ENCODE measurements at regions not wholly inside any gene's neighbourhood (a gene's known extent, or its start where the extent isn't known, plus 50 kb on each side); places are given as distances from the start of the nearest gene placed in this dataset.

GRCh38 chr7:98483964-98484545 lies 83.2 kb upstream of the BAIAP2L1 start (continued):
- TF ChIP-seq ARNT2 (CRISPR knock-in tag; IDR thresholded peaks at IDR 0.05; ENCODE audit: low read depth): no peak

DNA sequence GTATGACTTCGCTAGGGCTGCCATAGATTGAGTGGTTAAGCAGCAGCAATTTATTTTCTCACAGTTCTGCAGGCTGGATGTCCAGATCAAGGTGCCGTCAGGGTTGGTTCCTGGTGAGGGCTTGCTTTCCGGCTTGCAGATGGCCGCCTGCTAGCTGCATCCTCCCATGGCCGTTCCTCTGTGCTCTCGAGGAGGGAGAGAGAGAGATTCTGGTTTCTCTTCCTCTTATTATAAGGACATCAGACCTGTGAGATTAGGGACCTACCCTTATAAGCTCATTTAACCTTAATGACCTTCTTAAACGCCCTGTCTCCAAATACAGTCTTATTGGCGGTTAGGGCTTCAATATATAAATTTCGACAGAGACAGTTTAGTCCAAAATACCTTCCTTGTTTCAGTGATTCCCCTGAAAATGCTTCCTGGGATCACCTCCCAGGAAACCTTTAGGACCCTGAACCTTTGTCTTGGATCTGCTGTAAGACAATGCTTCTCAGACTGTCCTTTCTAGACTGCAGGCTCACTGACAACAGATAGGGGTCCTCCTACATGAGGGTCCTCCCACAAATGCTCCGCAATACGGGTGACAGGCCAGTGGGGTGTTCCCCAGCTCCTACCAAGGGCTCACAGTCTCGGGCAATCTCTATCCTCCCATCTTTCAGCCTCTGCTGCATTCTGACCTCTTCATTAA lies 82.5 kb upstream of the BAIAP2L1 start:
- H3K4me2 ChIP-seq (ENCODE audit: low read depth, low read length): no peak overlapping the region
- H3K4me1 ChIP-seq (ENCODE audit: insufficient read depth, low read length): peaks cover 22% of the 10 kb centered on the region
- ChIA-PET POLR2A (no interaction called here), CTCF (ENCODE audit: low intra/inter-chr PET ratio, low total read pairs) (no interaction called here)
- H3K36me3 ChIP-seq (replicated peaks in 1 of 2; ENCODE audit: control insufficient read depth in 1 of 2, insufficient read depth in 2 of 2, low read length in 2 of 2): no peaks in the 10 kb centered on the region
- WGBS (ENCODE audit: low lambda C conversion rate): 20% methylated on average over 10 of the region's 12 CpGs
- TF ChIP-seq ZFP41 (CRISPR knock-in tag; IDR thresholded peaks at IDR 0.05; ENCODE audit: borderline replicate concordance) (no peak), ZNF232 (CRISPR knock-in tag; IDR thresholded peaks at IDR 0.05; ENCODE audit: borderline replicate concordance) (no peak), ARNTL (CRISPR knock-in tag; IDR thresholded peaks at IDR 0.05) (no peak), ZNF761 (CRISPR knock-in tag; conservative IDR thresholded peaks at IDR 0.05) (no peak), ZNF441 (CRISPR knock-in tag; IDR thresholded peaks at IDR 0.05; ENCODE audit: borderline replicate concordance) (no peak)
- no peaks in the 10 kb centered on the region for H3K79me2 ChIP-seq (ENCODE audit: insufficient read depth, low read length)
- in situ Hi-C loops (cut with HindIII; ENCODE audit: extremely low pct_ligation_motif_present, low pct_unique_long_range_greater_than_20kb) (no loop called here), intact Hi-C loops (cut with micrococcal nuclease; ENCODE audit: unreplicated experiment) (no loop called here)
- no TSS peak for BruUV-seq (replicated peaks)
- H2AFZ ChIP-seq (ENCODE audit: low read length): no peak overlapping the region
- H3K4me3 ChIP-seq (replicated peaks in 1 of 3; ENCODE audit: insufficient read depth in 1 of 3, low read depth in 2 of 3, low read length in 3 of 3): no peak overlapping the region
- no peak for ATAC-seq
- H3K27me3 ChIP-seq (ENCODE audit: control insufficient read depth in 1 of 2, insufficient read depth in 2 of 2, low read length in 2 of 2): peaks cover 2 to 11% of the 10 kb centered on the region in 2 experiments; a peak in 2 of 5 replicates
- no peak for DNase-seq (ENCODE audit: low spot score)
- no peaks in the 10 kb centered on the region for H4K20me1 ChIP-seq (ENCODE audit: insufficient read depth, low read length)
- FAIRE-seq: no peak
- no peak overlapping the region for H3K27ac ChIP-seq (ENCODE audit: extremely low read length, insufficient read depth, low read length)
- H3K9ac ChIP-seq (ENCODE audit: insufficient read depth, low read depth, low read length): no peak overlapping the region
- peaks cover 8% of the 10 kb centered on the region; the same call in 1 of the 2 replicates for H3K9me3 ChIP-seq (ENCODE audit: low read length)

GRCh38 chr7:98479318-98479717 lies 78.4 kb upstream of the BAIAP2L1 start:
- FAIRE-seq (no peak), ATAC-seq (no peak), DNase-seq (ENCODE audit: low spot score) (no peak)
- intact Hi-C loops (cut with micrococcal nuclease; ENCODE audit: unreplicated experiment): no loop called here
- WGBS (ENCODE audit: low lambda C conversion rate): 19% methylated on average over 5 of the region's 5 CpGs
- H3K9me3 ChIP-seq (ENCODE audit: low read length): peaks cover 8% of the 10 kb centered on the region; the same call in 1 of the 2 replicates
- TF ChIP-seq ZNF614 (CRISPR knock-in tag; IDR thresholded peaks at IDR 0.05; ENCODE audit: borderline replicate concordance): no peak
- no peak for TF ChIP-seq HES4 (CRISPR knock-in tag; IDR thresholded peaks at IDR 0.05; ENCODE audit: borderline replicate concordance)
- TF ChIP-seq FOXK2 (IDR thresholded peaks at IDR 0.05): no peak
- peak; percentile 84 to 93 for TF ChIP-seq MAFK (conservative IDR thresholded peaks at IDR 0.05 in 1 of 2, IDR thresholded peaks at IDR 0.05 in 1 of 2; ENCODE audit: low read length in 2 of 2)
- TF ChIP-seq ZNF296 (CRISPR knock-in tag; conservative IDR thresholded peaks at IDR 0.05): no peak
- no peak for TF ChIP-seq MTF2 (CRISPR knock-in tag; IDR thresholded peaks at IDR 0.05; ENCODE audit: borderline replicate concordance)
- no peak for TF ChIP-seq ZNF768 (CRISPR knock-in tag; IDR thresholded peaks at IDR 0.05)
- no peak for TF ChIP-seq MIER3 (CRISPR knock-in tag; IDR thresholded peaks at IDR 0.05; ENCODE audit: borderline replicate concordance)
- peak; percentile 89 for TF ChIP-seq MAFF (IDR thresholded peaks at IDR 0.05; ENCODE audit: low read depth, low read length)
- in situ Hi-C loops (cut with HindIII; ENCODE audit: extremely low pct_ligation_motif_present, low pct_unique_long_range_greater_than_20kb): no loop called here
- no peaks in the 10 kb centered on the region for H3K79me2 ChIP-seq (ENCODE audit: insufficient read depth, low read length)
- H3K4me2 ChIP-seq (ENCODE audit: low read depth, low read length): no peak overlapping the region
- no peak overlapping the region for H3K4me3 ChIP-seq (replicated peaks in 1 of 3; ENCODE audit: insufficient read depth in 1 of 3, low read depth in 2 of 3, low read length in 3 of 3)
- ChIA-PET POLR2A (no interaction called here), CTCF (ENCODE audit: low intra/inter-chr PET ratio, low total read pairs) (no interaction called here)
- H4K20me1 ChIP-seq (ENCODE audit: insufficient read depth, low read length): no peaks in the 10 kb centered on the region
- no peak overlapping the region for H2AFZ ChIP-seq (ENCODE audit: low read length)
- no peaks in the 10 kb centered on the region for H3K4me1 ChIP-seq (ENCODE audit: insufficient read depth, low read length)
- no peaks in the 10 kb centered on the region for H3K36me3 ChIP-seq (replicated peaks in 1 of 2; ENCODE audit: control insufficient read depth in 1 of 2, insufficient read depth in 2 of 2, low read length in 2 of 2)
- no TSS peak for BruUV-seq (replicated peaks)
- no peak overlapping the region for H3K9ac ChIP-seq (ENCODE audit: insufficient read depth, low read depth, low read length)
- H3K27ac ChIP-seq (ENCODE audit: extremely low read length, insufficient read depth, low read length): no peak overlapping the region
- H3K27me3 ChIP-seq (ENCODE audit: control insufficient read depth in 1 of 2, insufficient read depth in 2 of 2, low read length in 2 of 2): peaks cover 2 to 11% of the 10 kb centered on the region in 2 experiments; a peak in 2 of 5 replicates

All from HepG2 (cell line).